DND-41 (cell line): ENCODE measurements at regions not wholly inside any gene's neighbourhood (a gene's known extent, or its start where the extent isn't known, plus 50 kb on each side); places are given as distances from the start of the nearest gene placed in this dataset.

Experiments
- ATAC-seq: fragments of 200-7000 bp; cut with Tn5 transposase; 3 replicates; pipeline ENCODE4 v1.9.1; 2021; ENCODE audit warnings: low read depth; ENCODE audit not compliant: insufficient read depth
- DNase-seq: peaks from one replicate; pipeline ENCODE4 v3.0.0-alpha.2; 2020
- H2AFZ ChIP-seq: 2 replicates; pipeline ENCODE4 v1.6.0; 2012; ENCODE audit warnings: low read depth, low read length
- H3K27ac ChIP-seq: 2 replicates; pipeline ENCODE4 v1.5.1; 2012; ENCODE audit warnings: low read length, inconsistent platforms
- H3K27me3 ChIP-seq: fragments of 200-600 bp; sonication (generic); 2 replicates; pipeline ENCODE4 v1.6.0; 2012; ENCODE audit warnings: low read length, mild to moderate bottlenecking, inconsistent platforms; ENCODE audit not compliant: insufficient read depth, poor library complexity
- H3K36me3 ChIP-seq: 2 replicates; pipeline ENCODE4 v1.5.1; 2012; ENCODE audit warnings: low read length, inconsistent platforms; ENCODE audit not compliant: insufficient read depth
- H3K4me1 ChIP-seq: 2 replicates; pipeline ENCODE4 v1.5.1; 2012; ENCODE audit warnings: mild to moderate bottlenecking, low read length; ENCODE audit not compliant: insufficient read depth
- H3K4me2 ChIP-seq: 2 replicates; pipeline ENCODE4 v1.6.0; 2012; ENCODE audit warnings: mild to moderate bottlenecking, moderate library complexity, low read length, inconsistent platforms; ENCODE audit not compliant: insufficient read depth
- H3K4me3 ChIP-seq, 2 experiments: fragments of 200-600 bp in 1 of 2; shearing (Covaris generic) in 1 of 2; 2 replicates each; pipeline ENCODE4 v1.5.1; 2012 to 2016; ENCODE audit warnings: inconsistent platforms in 2 of 2, low read length in 2 of 2, mild to moderate bottlenecking in 2 of 2, low read depth in 1 of 2, moderate library complexity in 1 of 2
- H3K79me2 ChIP-seq: 2 replicates; pipeline ENCODE4 v1.6.0; 2012; ENCODE audit warnings: low read length, inconsistent platforms; ENCODE audit not compliant: insufficient read depth
- H3K9ac ChIP-seq: 2 replicates; pipeline ENCODE4 v1.6.0; 2012; ENCODE audit warnings: low read depth, mild to moderate bottlenecking, inconsistent platforms, low read length, moderate library complexity
- H3K9me3 ChIP-seq: 2 replicates; pipeline ENCODE4 v1.5.1; 2012; ENCODE audit warnings: low read length, moderate library complexity, mild to moderate bottlenecking, inconsistent platforms; ENCODE audit not compliant: insufficient read depth, severe bottlenecking
- H4K20me1 ChIP-seq: 2 replicates; pipeline ENCODE4 v1.6.0; 2012; ENCODE audit warnings: low read length; ENCODE audit not compliant: insufficient read depth
- CTCF ChIP-seq: IDR thresholded peaks from 2 replicates; pipeline ENCODE4 v1.5.1; 2012; ENCODE audit warnings: borderline replicate concordance, low read length, moderate library complexity, mild to moderate bottlenecking; ENCODE audit not compliant: poor library complexity, severe bottlenecking; ENCODE audit errors: extremely low read depth
- EZH2 ChIP-seq: IDR thresholded peaks from 3 replicates; pipeline ENCODE4 v1.6.1; 2012; ENCODE audit warnings: borderline replicate concordance, low read depth, mild to moderate bottlenecking, moderate library complexity, low read length, inconsistent platforms; ENCODE audit not compliant: severe bottlenecking

GRCh38 chr2:207351171-207351570 is 178.6 kb upstream of the CREB1 start:
- no peak for DNase-seq
- Histone ChIP-seq H3K4me3 (no peak overlapping the region), H3K9ac (no peak overlapping the region), H3K4me1 (no peaks in the 10 kb centered on the region; the same call in 1 of the 2 replicates), H3K27ac (no peak overlapping the region), H3K79me2 (no peaks in the 10 kb centered on the region), H3K4me2 (no peak overlapping the region), H3K36me3 (no peaks in the 10 kb centered on the region), H2AFZ (no peak overlapping the region), H4K20me1 (no peaks in the 10 kb centered on the region), H3K27me3 (no peaks in the 10 kb centered on the region), H3K9me3 (no peaks in the 10 kb centered on the region)
- TF ChIP-seq CTCF (no peak), EZH2 (no peak)
- no peak for ATAC-seq

GRCh38 chr2:207352978-207353671 is 176.6 kb upstream of the CREB1 start:
- ATAC-seq (peak; percentile 72), DNase-seq (peak; percentile 11)
- H2AFZ ChIP-seq, result 0 out of 2 replicates have a peak overlapping the region, but pooled peaks have one; percentile 30

GRCh38 chr2:207353836-207354235 is 175.9 kb upstream of the CREB1 start:
- Histone ChIP-seq H3K4me2 (no peak overlapping the region), H3K9me3 (no peaks in the 10 kb centered on the region), H3K36me3 (no peaks in the 10 kb centered on the region), H3K27me3 (no peaks in the 10 kb centered on the region), H4K20me1 (no peaks in the 10 kb centered on the region), H3K4me1 (no peaks in the 10 kb centered on the region; the same call in 1 of the 2 replicates), H3K27ac (no peak overlapping the region), H3K79me2 (no peaks in the 10 kb centered on the region), H3K9ac (no peak overlapping the region), H3K4me3 (no peak overlapping the region), H2AFZ (no peak overlapping the region)
- TF ChIP-seq EZH2, result no peak
- TF ChIP-seq CTCF, result no peak
- ATAC-seq (no peak), DNase-seq (no peak)

More at GRCh38 chr2:207352978-207353671, 176.6 kb upstream of the CREB1 start:
- H3K27me3 ChIP-seq, result no peaks in the 10 kb centered on the region
- no peaks in the 10 kb centered on the region for H3K36me3 ChIP-seq
- H4K20me1 ChIP-seq, result no peaks in the 10 kb centered on the region
- no peaks in the 10 kb centered on the region; the same call in 1 of the 2 replicates for H3K4me1 ChIP-seq
- TF ChIP-seq CTCF, result peak; percentile 36
- TF ChIP-seq EZH2, result no peak
- H3K79me2 ChIP-seq, result no peaks in the 10 kb centered on the region
- no peaks in the 10 kb centered on the region for H3K9me3 ChIP-seq
- no peak overlapping the region for H3K9ac ChIP-seq
- no peak overlapping the region for H3K4me2 ChIP-seq
- H3K27ac ChIP-seq, result no peak overlapping the region
- H3K4me3 ChIP-seq, result no peak overlapping the region
